Breast epithelium (tissue), 3 donors: ENCODE measurements at regions not wholly inside any gene's neighbourhood (a gene's known extent, or its start where the extent isn't known, plus 50 kb on each side); places are given as distances from the start of the nearest gene placed in this dataset.

Source experiments
- POLR2A ChIP-seq: fragments of 450-650 bp; IDR thresholded peaks from one replicate; pipeline ENCODE4 v1.6.1; 2016; ENCODE audit warnings: antibody characterized with exemption, mild to moderate bottlenecking, moderate library complexity
- POLR2AphosphoS5 ChIP-seq, 3 donors: sonication (generic); formaldehyde crosslinking; IDR thresholded peaks; one replicate each; pipeline ENCODE4 v1.6.1; 2017; ENCODE audit warnings: antibody characterized with exemption in 3 of 3
- TF ChIP-seq, protein P1 (sequence below), 3 donors: fragments of 450-650 bp; IDR thresholded peaks; one replicate each; pipeline ENCODE4 v1.5.1; 2016 to 2017; ENCODE audit warnings: antibody characterized with exemption in 3 of 3, mild to moderate bottlenecking in 3 of 3, moderate library complexity in 3 of 3

DNA sequence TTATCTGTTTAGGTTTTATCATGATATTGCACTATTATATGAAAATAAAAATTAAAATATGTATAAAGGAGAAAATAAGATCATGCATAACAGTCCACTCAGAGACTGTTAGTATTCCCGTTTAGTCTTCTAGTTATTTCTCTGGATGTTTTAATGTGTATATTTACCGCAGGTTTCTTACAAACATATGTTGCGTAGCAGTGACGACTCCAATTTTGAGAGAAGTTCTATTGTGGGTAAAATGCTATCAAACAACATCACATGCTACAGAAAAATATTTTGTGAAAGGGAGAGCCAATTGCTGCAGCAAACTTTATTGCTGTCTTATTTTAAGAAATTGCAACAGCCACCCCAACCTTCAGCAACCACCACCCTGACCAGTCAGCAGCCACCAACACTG lies 72.4 kb upstream of the NXT1 start:
- TF ChIP-seq POLR2A (no peak), POLR2AphosphoS5 (IDR thresholded peaks at IDR 0.05) (no peak)
- TF ChIP-seq, protein P1, sequence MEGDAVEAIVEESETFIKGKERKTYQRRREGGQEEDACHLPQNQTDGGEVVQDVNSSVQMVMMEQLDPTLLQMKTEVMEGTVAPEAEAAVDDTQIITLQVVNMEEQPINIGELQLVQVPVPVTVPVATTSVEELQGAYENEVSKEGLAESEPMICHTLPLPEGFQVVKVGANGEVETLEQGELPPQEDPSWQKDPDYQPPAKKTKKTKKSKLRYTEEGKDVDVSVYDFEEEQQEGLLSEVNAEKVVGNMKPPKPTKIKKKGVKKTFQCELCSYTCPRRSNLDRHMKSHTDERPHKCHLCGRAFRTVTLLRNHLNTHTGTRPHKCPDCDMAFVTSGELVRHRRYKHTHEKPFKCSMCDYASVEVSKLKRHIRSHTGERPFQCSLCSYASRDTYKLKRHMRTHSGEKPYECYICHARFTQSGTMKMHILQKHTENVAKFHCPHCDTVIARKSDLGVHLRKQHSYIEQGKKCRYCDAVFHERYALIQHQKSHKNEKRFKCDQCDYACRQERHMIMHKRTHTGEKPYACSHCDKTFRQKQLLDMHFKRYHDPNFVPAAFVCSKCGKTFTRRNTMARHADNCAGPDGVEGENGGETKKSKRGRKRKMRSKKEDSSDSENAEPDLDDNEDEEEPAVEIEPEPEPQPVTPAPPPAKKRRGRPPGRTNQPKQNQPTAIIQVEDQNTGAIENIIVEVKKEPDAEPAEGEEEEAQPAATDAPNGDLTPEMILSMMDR (IDR thresholded peaks at IDR 0.05): no peak
